ENCODE measurements at regions not wholly inside any gene's neighbourhood (a gene's known extent, or its start where the extent isn't known, plus 50 kb on each side); places are given as distances from the start of the nearest gene placed in this dataset.

GRCh38 chr10:130984686-130985085 lies 326.8 kb downstream of the TCERG1L start:
- POLR2A ChIA-PET (ENCODE audit: unreplicated experiment) = no interaction called here
- no peak overlapping the region for H2AK5ac ChIP-seq (ENCODE audit: low read depth, low read length)
- H3K9ac ChIP-seq (ENCODE audit: low read depth, low read length) = no peak overlapping the region
- H3K56ac ChIP-seq (ENCODE audit: extremely low read depth, insufficient read depth, low read length) = no peak overlapping the region
- no peak overlapping the region for H3K4ac ChIP-seq (ENCODE audit: low read depth, low read length)
- no peak overlapping the region for H2BK120ac ChIP-seq (ENCODE audit: low read depth, low read length)
- no TSS peak for BruUV-seq (replicated peaks)
- H3K4me2 ChIP-seq (ENCODE audit: low read depth, low read length) = no peak overlapping the region
- no peaks in the 10 kb centered on the region for H3K79me1 ChIP-seq (ENCODE audit: low read depth in 1 of 2, low read length in 2 of 2)
- no peak overlapping the region for H4K5ac ChIP-seq (ENCODE audit: low read depth, low read length)
- CTCF ChIA-PET = no interaction called here
- H2AK9ac ChIP-seq (replicated peaks; ENCODE audit: low read depth, low read length, poor library complexity) = no peak overlapping the region
- H3K9me3 ChIP-seq (ENCODE audit: control insufficient read depth, insufficient read depth, low read length) = peaks cover 28% of the 10 kb centered on the region
- no peak overlapping the region for H3K27ac ChIP-seq (ENCODE audit: insufficient read depth, low read length)
- dilution Hi-C loops (cut with HindIII; ENCODE audit: low sequenced_read_pairs, unreplicated experiment) (no loop called here), intact Hi-C loops (cut with micrococcal nuclease) (no loop called here), in situ Hi-C loops (cut with MboI; ENCODE audit: low sequenced_read_pairs) (no loop called here)
- H2BK5ac ChIP-seq (ENCODE audit: low read depth, low read length, poor library complexity, severe bottlenecking) = no peak overlapping the region
- no peak overlapping the region for H4K8ac ChIP-seq (ENCODE audit: low read depth in 2 of 2, low read length in 2 of 2)
- H3K23ac ChIP-seq (ENCODE audit: low read depth, low read length) = no peak overlapping the region
- H3K18ac ChIP-seq (ENCODE audit: low read depth, low read length) = no peak overlapping the region
- WGBS, 2 experiments (ENCODE audit: extremely low coverage in 2 of 2, insufficient read length in 1 of 2) = 75% methylated on average over 1 of the region's 3 CpGs; no CpG with 5 or more reads in 1 of the 2 experiments
- no peak overlapping the region for H2AFZ ChIP-seq (replicated peaks; ENCODE audit: low read length, poor library complexity)
- no peak overlapping the region for H2BK15ac ChIP-seq (ENCODE audit: low read depth, low read length)
- no peak overlapping the region for H3K14ac ChIP-seq (replicated peaks; ENCODE audit: low read depth, low read length)
- DNase-seq (no peak), ATAC-seq (ENCODE audit: low read depth) (no peak)
- no peak overlapping the region for H3K4me3 ChIP-seq (ENCODE audit: insufficient read depth, low read depth, low read length)
- no peaks in the 10 kb centered on the region for H3K4me1 ChIP-seq (ENCODE audit: control insufficient read depth, insufficient read depth, low read length)
- no peak for TF ChIP-seq CEBPB (IDR thresholded peaks at IDR 0.05; ENCODE audit: low read depth, low read length)
- TF ChIP-seq NFE2L2 (IDR thresholded peaks at IDR 0.05; ENCODE audit: low read depth, low read length) = no peak
- TF ChIP-seq POLR2A (IDR thresholded peaks at IDR 0.05; ENCODE audit: low read depth, low read length) = no peak
- no peak for TF ChIP-seq SMC3 (IDR thresholded peaks at IDR 0.05; ENCODE audit: low read depth, low read length)
- no peak for TF ChIP-seq FOS (IDR thresholded peaks at IDR 0.05; ENCODE audit: low read depth, low read length)
- TF ChIP-seq RAD21 (IDR thresholded peaks at IDR 0.05; ENCODE audit: low read length) = no peak
- no peak for TF ChIP-seq CHD1 (IDR thresholded peaks at IDR 0.05; ENCODE audit: low read depth, low read length)
- TF ChIP-seq, protein P1, sequence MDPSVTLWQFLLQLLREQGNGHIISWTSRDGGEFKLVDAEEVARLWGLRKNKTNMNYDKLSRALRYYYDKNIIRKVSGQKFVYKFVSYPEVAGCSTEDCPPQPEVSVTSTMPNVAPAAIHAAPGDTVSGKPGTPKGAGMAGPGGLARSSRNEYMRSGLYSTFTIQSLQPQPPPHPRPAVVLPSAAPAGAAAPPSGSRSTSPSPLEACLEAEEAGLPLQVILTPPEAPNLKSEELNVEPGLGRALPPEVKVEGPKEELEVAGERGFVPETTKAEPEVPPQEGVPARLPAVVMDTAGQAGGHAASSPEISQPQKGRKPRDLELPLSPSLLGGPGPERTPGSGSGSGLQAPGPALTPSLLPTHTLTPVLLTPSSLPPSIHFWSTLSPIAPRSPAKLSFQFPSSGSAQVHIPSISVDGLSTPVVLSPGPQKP (IDR thresholded peaks at IDR 0.05; ENCODE audit: borderline replicate concordance, low read depth, low read length) = no peak
- no peak for TF ChIP-seq MAFK (IDR thresholded peaks at IDR 0.05; ENCODE audit: low read depth, low read length)
- H3K36me3 ChIP-seq (ENCODE audit: control insufficient read depth, insufficient read depth, low read length) = no peaks in the 10 kb centered on the region
- H4K20me1 ChIP-seq (ENCODE audit: insufficient read depth, low read length) = no peaks in the 10 kb centered on the region
- no peaks in the 10 kb centered on the region for H3K27me3 ChIP-seq (ENCODE audit: control insufficient read depth, insufficient read depth, low read length)
- no peaks in the 10 kb centered on the region for H3K9me1 ChIP-seq (ENCODE audit: insufficient read depth, low read length)
- no peak overlapping the region for H2BK20ac ChIP-seq (ENCODE audit: low read depth, low read length)
- H4K91ac ChIP-seq (ENCODE audit: insufficient read depth, low read depth, low read length) = no peak overlapping the region
